Left hindlimb (tissue), 1 donor: ENCODE measurements at regions not wholly inside any gene's neighbourhood (a gene's known extent, or its start where the extent isn't known, plus 50 kb on each side); places are given as distances from the start of the nearest gene placed in this dataset.
"Not testable (repeated sequence)": the region's sequence is repeated elsewhere in the genome, so short reads cannot be mapped to it uniquely, and the experiment has no call there.

Experiments used
- DNase-seq: peaks from one replicate; pipeline ENCODE4 v3.0.0-alpha.2; 2018

- no peak for DNase-seq
These were observed 115.1 kb upstream of the SLC38A2 start for GRCh38 chr12:46487567-46488131.

GRCh38 chr12:46486588-46486987 lies 114.0 kb upstream of the SLC38A2 start:
- DNase-seq, result no peak

- DNase-seq, result no peak
These were observed 113.3 kb upstream of the SLC38A2 start for GRCh38 chr12:46485853-46486252.

GRCh38 chr12:46484396-46485061 lies 112.0 kb upstream of the SLC38A2 start:
- no peak for DNase-seq

- DNase-seq, result no peak
These were observed 111.2 kb upstream of the SLC38A2 start for GRCh38 chr12:46483572-46484395.

- no peak for DNase-seq
These were observed 108.2 kb upstream of the SLC38A2 start for GRCh38 chr12:46480724-46481123.

- DNase-seq, result no peak
These were observed 107.7 kb upstream of the SLC38A2 start for GRCh38 chr12:46480316-46480715.

GRCh38 chr12:46478123-46478522 lies 105.5 kb upstream of the SLC38A2 start:
- DNase-seq, result no peak

- no peak for DNase-seq
These were observed 105.0 kb upstream of the SLC38A2 start for GRCh38 chr12:46477541-46477940.

GRCh38 chr12:46475972-46476645 lies 103.5 kb upstream of the SLC38A2 start:
- no peak for DNase-seq

- not testable (repeated sequence) for DNase-seq
These were observed 101.8 kb upstream of the SLC38A2 start for GRCh38 chr12:46474385-46474784.

- DNase-seq, result peak; percentile 53
These were observed 101.2 kb upstream of the SLC38A2 start for GRCh38 chr12:46473634-46474329.

- DNase-seq, result no peak
These were observed 100.5 kb upstream of the SLC38A2 start for GRCh38 chr12:46472893-46473633.

GRCh38 chr12:46472144-46472705 lies 99.7 kb upstream of the SLC38A2 start:
- DNase-seq, result no peak

GRCh38 chr12:46471404-46471803 lies 98.8 kb upstream of the SLC38A2 start:
- DNase-seq, result no peak

GRCh38 chr12:46470975-46471374 lies 98.4 kb upstream of the SLC38A2 start:
- no peak for DNase-seq

GRCh38 chr12:46470036-46470627 lies 97.6 kb upstream of the SLC38A2 start:
- DNase-seq, result no peak

- DNase-seq, result no peak
These were observed 96.2 kb upstream of the SLC38A2 start for GRCh38 chr12:46468813-46469212.

- no peak for DNase-seq
These were observed 95.6 kb upstream of the SLC38A2 start for GRCh38 chr12:46468160-46468559.

GRCh38 chr12:46465307-46465706 lies 92.7 kb upstream of the SLC38A2 start:
- no peak for DNase-seq

GRCh38 chr12:46464863-46465262 lies 92.3 kb upstream of the SLC38A2 start:
- DNase-seq, result no peak
